Globus pallidus (tissue), 1 donor: ENCODE measurements at regions not wholly inside any gene's neighbourhood (a gene's known extent, or its start where the extent isn't known, plus 50 kb on each side); places are given as distances from the start of the nearest gene placed in this dataset.
"Not testable (repeated sequence)": the region's sequence is repeated elsewhere in the genome, so short reads cannot be mapped to it uniquely, and the experiment has no call there.

Experiments
- DNase-seq: peaks from one replicate; pipeline ENCODE4 v3.0.0-alpha.2; 2015; ENCODE audit warnings: low spot score

GRCh38 chr13:39803156-39803555 lies 147.7 kb downstream of the COG6 start:
- DNase-seq, result no peak

- no peak for DNase-seq
These were observed 148.4 kb downstream of the COG6 start for GRCh38 chr13:39803851-39804250.

- no peak for DNase-seq
These were observed 149.1 kb downstream of the COG6 start for GRCh38 chr13:39804332-39805210.

GRCh38 chr13:39809466-39809865 lies 154.0 kb downstream of the COG6 start:
- no peak for DNase-seq

- no peak for DNase-seq
These were observed 154.8 kb downstream of the COG6 start for GRCh38 chr13:39810091-39810877.

GRCh38 chr13:39811051-39811450 lies 155.6 kb downstream of the COG6 start:
- DNase-seq, result no peak

- DNase-seq, result no peak
These were observed 156.2 kb downstream of the COG6 start for GRCh38 chr13:39811696-39812095.

GRCh38 chr13:39815345-39816111 lies 160.1 kb downstream of the COG6 start:
- no peak for DNase-seq

GRCh38 chr13:39816936-39817335 lies 161.5 kb downstream of the COG6 start:
- DNase-seq, result no peak

GRCh38 chr13:39818953-39819352 lies 163.5 kb downstream of the COG6 start:
- DNase-seq, result no peak

GRCh38 chr13:39820606-39821005 lies 165.1 kb downstream of the COG6 start:
- DNase-seq, result no peak

GRCh38 chr13:39821977-39822376 lies 166.5 kb downstream of the COG6 start:
- DNase-seq, result no peak

GRCh38 chr13:39822437-39822836 lies 167.0 kb downstream of the COG6 start:
- DNase-seq, result no peak

- DNase-seq, result no peak
These were observed 167.7 kb downstream of the COG6 start for GRCh38 chr13:39823063-39823713.

GRCh38 chr13:39825886-39826285 lies 170.4 kb downstream of the COG6 start:
- DNase-seq, result no peak

GRCh38 chr13:39835253-39835652 lies 179.8 kb downstream of the COG6 start:
- no peak for DNase-seq

GRCh38 chr13:39836038-39836437 lies 180.6 kb downstream of the COG6 start:
- DNase-seq, result no peak

- not testable (repeated sequence) for DNase-seq
These were observed 182.4 kb downstream of the COG6 start for GRCh38 chr13:39837866-39838265.

- no peak for DNase-seq
These were observed 184.7 kb downstream of the COG6 start for GRCh38 chr13:39840201-39840600.

GRCh38 chr13:39847336-39847735 lies 191.9 kb downstream of the COG6 start:
- DNase-seq, result no peak

GRCh38 chr13:39855236-39855635 lies 199.8 kb downstream of the COG6 start:
- DNase-seq, result no peak

GRCh38 chr13:39856714-39857113 lies 201.3 kb downstream of the COG6 start:
- no peak for DNase-seq
